Peyer's patch (tissue), 4 donors: ENCODE measurements at regions not wholly inside any gene's neighbourhood (a gene's known extent, or its start where the extent isn't known, plus 50 kb on each side); places are given as distances from the start of the nearest gene placed in this dataset.

ENCODE experiments used
- POLR2A ChIP-seq, 2 donors: fragments of 450-650 bp; IDR thresholded peaks; one replicate each; pipeline ENCODE4 v1.5.1; 2017; ENCODE audit warnings: antibody characterized with exemption in 2 of 2, mild to moderate bottlenecking in 2 of 2, moderate library complexity in 2 of 2
- TF ChIP-seq, protein P1 (sequence below), 6 experiments: fragments of 450-650 bp in 4 of 6; fragments of 200-600 bp in 2 of 6; sonication (generic) in 1 of 6; IDR thresholded peaks; one replicate each; pipeline ENCODE4 v1.5.1; 2017 to 2019; ENCODE audit warnings: antibody characterized with exemption in 6 of 6, mild to moderate bottlenecking in 3 of 6, moderate library complexity in 1 of 6

GRCh38 chr10:105387971-105388370 is 746.9 kb downstream of the SORCS3 start:
- TF ChIP-seq, protein P1, sequence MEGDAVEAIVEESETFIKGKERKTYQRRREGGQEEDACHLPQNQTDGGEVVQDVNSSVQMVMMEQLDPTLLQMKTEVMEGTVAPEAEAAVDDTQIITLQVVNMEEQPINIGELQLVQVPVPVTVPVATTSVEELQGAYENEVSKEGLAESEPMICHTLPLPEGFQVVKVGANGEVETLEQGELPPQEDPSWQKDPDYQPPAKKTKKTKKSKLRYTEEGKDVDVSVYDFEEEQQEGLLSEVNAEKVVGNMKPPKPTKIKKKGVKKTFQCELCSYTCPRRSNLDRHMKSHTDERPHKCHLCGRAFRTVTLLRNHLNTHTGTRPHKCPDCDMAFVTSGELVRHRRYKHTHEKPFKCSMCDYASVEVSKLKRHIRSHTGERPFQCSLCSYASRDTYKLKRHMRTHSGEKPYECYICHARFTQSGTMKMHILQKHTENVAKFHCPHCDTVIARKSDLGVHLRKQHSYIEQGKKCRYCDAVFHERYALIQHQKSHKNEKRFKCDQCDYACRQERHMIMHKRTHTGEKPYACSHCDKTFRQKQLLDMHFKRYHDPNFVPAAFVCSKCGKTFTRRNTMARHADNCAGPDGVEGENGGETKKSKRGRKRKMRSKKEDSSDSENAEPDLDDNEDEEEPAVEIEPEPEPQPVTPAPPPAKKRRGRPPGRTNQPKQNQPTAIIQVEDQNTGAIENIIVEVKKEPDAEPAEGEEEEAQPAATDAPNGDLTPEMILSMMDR (IDR thresholded peaks at IDR 0.05) = no peak
- no peak for TF ChIP-seq POLR2A (IDR thresholded peaks at IDR 0.05)
